ENCODE measurements at regions not wholly inside any gene's neighbourhood (a gene's known extent, or its start where the extent isn't known, plus 50 kb on each side); places are given as distances from the start of the nearest gene placed in this dataset.

GRCh38 chr6:164168595-164168994, 754.1 kb downstream of the QKI start:
- TF ChIP-seq CTCF (IDR thresholded peaks at IDR 0.05; ENCODE audit: insufficient read depth, missing control alignments): no peak
- DNase-seq (ENCODE audit: insufficient read length, low spot score): no peak
- FAIRE-seq: no peak

GRCh38 chr6:164167873-164168405, 753.4 kb downstream of the QKI start:
- FAIRE-seq (no peak), DNase-seq (ENCODE audit: insufficient read length, low spot score) (no peak)
- TF ChIP-seq CTCF (IDR thresholded peaks at IDR 0.05; ENCODE audit: insufficient read depth, missing control alignments): no peak

DNA sequence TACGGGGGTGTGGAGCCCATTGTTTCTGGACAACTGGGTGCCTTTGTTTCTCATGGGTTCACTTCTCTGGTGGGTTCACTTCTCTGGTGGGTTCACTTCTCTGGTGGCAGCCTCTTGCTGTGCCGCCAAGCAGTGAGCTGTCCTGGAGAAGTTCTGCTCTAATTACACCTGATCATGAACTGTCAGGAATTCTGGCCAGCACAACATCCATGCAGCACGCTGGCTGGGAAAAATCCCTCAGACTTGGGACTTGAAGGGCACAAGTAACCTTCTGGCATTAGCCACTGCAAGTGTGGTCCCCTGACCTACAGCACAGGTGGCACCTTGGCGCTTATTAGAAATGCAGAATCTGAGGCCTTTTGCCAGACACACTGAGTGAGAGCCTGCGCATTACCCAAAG, 752.5 kb downstream of the QKI start:
- TF ChIP-seq CTCF (IDR thresholded peaks at IDR 0.05; ENCODE audit: insufficient read depth, missing control alignments): no peak
- no peak for FAIRE-seq
- DNase-seq (ENCODE audit: insufficient read length, low spot score): no peak

DNA sequence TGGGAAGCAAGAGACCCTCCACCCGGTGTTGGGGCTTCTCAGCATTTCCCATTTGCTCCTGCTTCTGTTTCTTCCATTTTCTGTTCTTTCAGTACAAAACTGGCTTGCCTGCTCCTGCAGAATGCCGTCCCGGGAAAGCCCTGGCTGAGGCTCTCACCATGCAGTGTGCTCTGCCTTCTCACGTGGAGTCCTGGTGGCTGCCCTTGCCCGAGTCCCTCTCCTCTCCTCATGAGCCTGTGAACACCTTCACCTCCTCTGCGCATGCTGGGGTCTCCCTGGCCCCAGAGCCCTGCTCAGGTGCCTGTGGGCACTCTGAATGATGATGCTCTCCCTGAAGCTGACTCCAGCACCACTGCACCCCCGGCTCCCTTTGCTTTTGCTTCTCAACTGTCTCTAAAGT, 752.0 kb downstream of the QKI start:
- FAIRE-seq: no peak
- TF ChIP-seq CTCF (IDR thresholded peaks at IDR 0.05; ENCODE audit: insufficient read depth, missing control alignments): no peak

DNA sequence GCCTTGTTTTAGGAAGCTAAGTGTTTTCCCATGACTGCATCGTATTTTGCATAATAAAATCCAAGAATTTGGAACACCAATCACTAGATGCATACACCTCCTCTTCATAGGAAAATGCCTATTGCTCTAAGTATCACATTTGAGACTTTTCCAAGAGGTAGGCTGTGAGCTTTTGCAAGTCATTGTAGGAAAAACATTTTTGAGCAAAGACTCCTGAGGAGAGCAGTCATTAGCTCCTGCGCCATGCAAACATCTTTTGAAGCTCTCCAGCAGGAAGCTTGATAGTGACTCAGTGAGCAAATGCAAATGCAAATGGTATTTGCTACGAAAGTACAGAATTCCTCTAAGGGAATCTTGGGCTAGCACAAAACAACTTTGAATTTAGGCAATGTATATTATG, 750.4 kb downstream of the QKI start:
- no peak for FAIRE-seq
- no peak for TF ChIP-seq CTCF (IDR thresholded peaks at IDR 0.05; ENCODE audit: insufficient read depth, missing control alignments)
- no peak for DNase-seq (ENCODE audit: insufficient read length, low spot score)

More for the DNA sequence above, 752.0 kb downstream of the QKI start:
- DNase-seq (ENCODE audit: insufficient read length, low spot score): no peak

DNA sequence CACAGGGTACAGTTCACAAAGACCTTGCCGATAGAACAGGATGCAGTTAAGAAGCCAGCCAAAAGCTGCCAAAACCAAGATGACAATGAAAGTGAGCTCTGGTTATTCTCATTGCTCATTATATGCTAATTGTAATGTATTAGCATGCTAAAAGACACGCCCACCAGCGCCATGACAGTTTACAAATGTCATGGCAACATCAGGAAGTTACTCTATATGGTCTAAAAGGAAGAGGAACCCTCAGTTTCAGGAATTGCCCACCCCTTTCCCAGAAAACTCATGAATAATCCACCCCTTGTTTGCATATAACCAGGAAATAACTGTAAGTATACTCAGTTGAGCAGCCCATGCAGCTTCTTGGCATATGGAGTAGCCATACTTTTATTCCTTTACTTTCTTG, 748.7 kb downstream of the QKI start:
- FAIRE-seq: no peak
- DNase-seq (ENCODE audit: insufficient read length, low spot score): no peak
- TF ChIP-seq CTCF (IDR thresholded peaks at IDR 0.05; ENCODE audit: insufficient read depth, missing control alignments): no peak

DNA sequence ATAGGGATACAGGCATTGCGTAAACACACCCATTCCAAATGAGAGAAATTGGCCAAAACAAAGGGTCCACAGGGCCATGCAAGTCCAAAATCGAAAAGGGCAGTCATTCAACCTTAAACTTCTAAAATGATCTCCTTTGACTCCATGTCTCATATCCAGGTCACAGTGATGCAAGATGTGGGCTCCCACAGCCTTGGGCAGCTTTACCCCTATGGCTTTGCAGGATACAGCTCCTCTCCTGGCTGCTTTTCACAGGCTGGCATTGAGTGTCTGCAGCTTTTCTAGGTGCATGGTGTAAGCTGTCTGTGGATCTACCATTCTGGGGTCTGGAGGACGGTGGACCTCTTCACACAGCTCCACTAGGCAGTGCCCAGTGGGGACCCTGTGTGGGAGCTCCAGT, 744.5 kb downstream of the QKI start:
- DNase-seq (ENCODE audit: insufficient read length, low spot score) (no peak), FAIRE-seq (no peak)
- TF ChIP-seq CTCF (IDR thresholded peaks at IDR 0.05; ENCODE audit: insufficient read depth, missing control alignments): no peak
